HepG2 (cell line): ENCODE measurements at regions not wholly inside any gene's neighbourhood (a gene's known extent, or its start where the extent isn't known, plus 50 kb on each side); places are given as distances from the start of the nearest gene placed in this dataset.
"Not testable (repeated sequence)": the region's sequence is repeated elsewhere in the genome, so short reads cannot be mapped to it uniquely, and the experiment has no call there.

Source experiments
- ATAC-seq: fragments of 200-7000 bp; cut with Tn5 transposase; 3 replicates; pipeline ENCODE4 v1.9.1; 2020; ENCODE audit warnings: mild to moderate bottlenecking, moderate library complexity
- BruUV-seq: library from RNA; stranded (reverse); fragments of 400-500 nt; replicated peaks from 2 replicates; lab custom pipeline; 2021; lab: Mats Ljungman, UMichigan
- CTCF ChIA-PET: fragments of 300-600 bp; formaldehyde crosslinking; extraction: SDS; loops from one replicate; lab custom pipeline; 2021; ENCODE audit warnings: low total read pairs, inconsistent platforms, low intra/inter-chr PET ratio; lab: Yijun Ruan, JAX
- POLR2A ChIA-PET: fragments of 350-600 bp; sonication (Branson Sonifier 250); formaldehyde crosslinking; loops from one replicate; lab custom pipeline; 2020; ENCODE audit warnings: antibody characterized with exemption, inconsistent platforms; lab: Yijun Ruan, JAX
- DNase-seq: peaks from one replicate; pipeline ENCODE4 v3.0.0-alpha.2; 2015; ENCODE audit warnings: low spot score
- FAIRE-seq: peaks from 3 replicates; lab custom pipeline; 2011; peaks lifted over from hg19 to GRCh38; lab: Jason Lieb, UNC
- H2AFZ ChIP-seq: one replicate; pipeline ENCODE4 v1.6.1; 2011; ENCODE audit warnings: low read length, inconsistent platforms
- H3K27ac ChIP-seq: fragments of 300-600 bp; 3 replicates; pipeline ENCODE4 v1.8.0; 2011; ENCODE audit warnings: mixed run types, mild to moderate bottlenecking, mixed read lengths, low read length, inconsistent platforms; ENCODE audit not compliant: insufficient read depth; ENCODE audit errors: extremely low read length
- H3K27me3 ChIP-seq, 2 experiments: fragments of 200-600 bp in 1 of 2; 2 replicates in 1 of 2; 3 replicates in 1 of 2; pipeline versions ENCODE4 v1.6.0 to v1.8.0; 2011; ENCODE audit warnings: low read length in 2 of 2, mild to moderate bottlenecking in 2 of 2, moderate library complexity in 2 of 2, inconsistent platforms in 1 of 2; ENCODE audit not compliant: insufficient read depth in 2 of 2, control insufficient read depth in 1 of 2
- H3K36me3 ChIP-seq, 2 experiments: fragments of 200-600 bp in 1 of 2; replicated peaks in 1 of 2; 2 replicates in 1 of 2; 3 replicates in 1 of 2; pipeline versions ENCODE4 v1.5.1 to v1.8.0; 2011; ENCODE audit warnings: low read length in 2 of 2, inconsistent platforms in 1 of 2; ENCODE audit not compliant: insufficient read depth in 2 of 2, control insufficient read depth in 1 of 2
- H3K4me1 ChIP-seq: 2 replicates; pipeline ENCODE4 v1.5.1; 2012; ENCODE audit warnings: low read length, inconsistent platforms; ENCODE audit not compliant: insufficient read depth
- H3K4me2 ChIP-seq: 2 replicates; pipeline ENCODE4 v1.6.0; 2011; ENCODE audit warnings: low read depth, low read length, inconsistent platforms
- H3K4me3 ChIP-seq, 3 experiments: fragments of 200-600 bp in 1 of 3; sonication (generic), shearing (Covaris generic) in 1 of 3; replicated peaks in 1 of 3; 2 replicates each; pipeline ENCODE4 v1.5.1; 2011 to 2016; ENCODE audit warnings: low read length in 3 of 3, inconsistent platforms in 2 of 3, low read depth in 2 of 3, mild to moderate bottlenecking in 2 of 3, control low read depth in 1 of 3, mixed read lengths in 1 of 3; ENCODE audit not compliant: insufficient read depth in 1 of 3
- H3K79me2 ChIP-seq: one replicate; pipeline ENCODE4 v1.6.1; 2011; ENCODE audit warnings: low read length, inconsistent platforms; ENCODE audit not compliant: insufficient read depth
- H3K9ac ChIP-seq: 2 replicates; pipeline ENCODE4 v1.6.0; 2011; ENCODE audit warnings: mild to moderate bottlenecking, low read depth, low read length, inconsistent platforms; ENCODE audit not compliant: insufficient read depth
- H3K9me3 ChIP-seq: 2 replicates; pipeline ENCODE4 v1.5.1; 2012; ENCODE audit warnings: mild to moderate bottlenecking, low read length
- H4K20me1 ChIP-seq: 2 replicates; pipeline ENCODE4 v1.6.0; 2011; ENCODE audit warnings: inconsistent platforms, mild to moderate bottlenecking, low read length, moderate library complexity; ENCODE audit not compliant: insufficient read depth
- ATM ChIP-seq: fragments of 450-650 bp; IDR thresholded peaks from 2 replicates; pipeline ENCODE4 v1.7.1; 2017; ENCODE audit warnings: mild to moderate bottlenecking, borderline replicate concordance
- CBX2 ChIP-seq, 2 experiments: fragments of 200-600 bp in 1 of 2; sonication (generic); formaldehyde crosslinking in 1 of 2; IDR thresholded peaks; 2 replicates each; pipeline versions ENCODE4 v1.7.0 to v1.8.1; 2018 to 2022; ENCODE audit warnings: low read depth in 2 of 2, low read length in 1 of 2, mild to moderate bottlenecking in 1 of 2, missing genetic modification reagents in 1 of 2
- JARID2 ChIP-seq: sonication (generic); formaldehyde crosslinking; IDR thresholded peaks from 2 replicates; pipeline ENCODE4 v1.8.1; 2023; ENCODE audit warnings: missing genetic modification reagents, inconsistent platforms; ENCODE audit not compliant: insufficient replicate concordance
- NFIC ChIP-seq: IDR thresholded peaks from 2 replicates; pipeline ENCODE4 v1.6.1; 2012; ENCODE audit warnings: mild to moderate bottlenecking, low read length, inconsistent platforms
- RFX3 ChIP-seq: IDR thresholded peaks from 2 replicates; pipeline ENCODE4 v1.6.1; 2016; ENCODE audit warnings: missing biosample characterization, missing genetic modification reagents
- SMARCE1 ChIP-seq: fragments of 450-650 bp; IDR thresholded peaks from 2 replicates; pipeline ENCODE4 v1.6.1; 2017; ENCODE audit warnings: borderline replicate concordance
- ZNF275 ChIP-seq: sonication (generic); formaldehyde crosslinking; IDR thresholded peaks from 2 replicates; pipeline ENCODE4 v1.8.0; 2022; ENCODE audit warnings: missing genetic modification reagents, mild to moderate bottlenecking, inconsistent platforms, borderline replicate concordance
- ZNF678 ChIP-seq: sonication (generic); formaldehyde crosslinking; IDR thresholded peaks from 2 replicates; pipeline ENCODE4 v1.4.0; 2020; ENCODE audit warnings: mild to moderate bottlenecking, missing genetic modification reagents
- ZNF770 ChIP-seq: sonication (generic); formaldehyde crosslinking; IDR thresholded peaks from 2 replicates; pipeline ENCODE4 v1.5.0; 2020; ENCODE audit warnings: mild to moderate bottlenecking, missing genetic modification reagents
- ZNF788 ChIP-seq: sonication (generic); formaldehyde crosslinking; IDR thresholded peaks from 2 replicates; pipeline ENCODE4 v1.5.0; 2020; ENCODE audit warnings: mild to moderate bottlenecking, missing genetic modification reagents, borderline replicate concordance
- ZNF879 ChIP-seq: sonication (generic); formaldehyde crosslinking; IDR thresholded peaks from 2 replicates; pipeline ENCODE4 v1.8.1; 2023; ENCODE audit warnings: missing genetic modification reagents
- ZSCAN12 ChIP-seq: sonication (generic); formaldehyde crosslinking; IDR thresholded peaks from 2 replicates; pipeline ENCODE4 v1.9.0; 2021; ENCODE audit warnings: mild to moderate bottlenecking, missing genetic modification reagents
- WGBS: methylation state at CpG from one replicate; pipeline ENCODE4 v1.1.6; 2017; ENCODE audit warnings: low lambda C conversion rate; 5-methylcytosine and 5-hydroxymethylcytosine counted together
- in situ Hi-C: cut with HindIII; loops from 2 replicates; pipeline ENCODE4 v1.10.0; 2017; ENCODE audit warnings: low pct_unique_long_range_greater_than_20kb; ENCODE audit not compliant: extremely low pct_ligation_motif_present
- intact Hi-C: fragments of 100-400 bp; cut with micrococcal nuclease; formaldehyde crosslinking; loops from one replicate; pipeline ENCODE4 v1.10.0; 2022; ENCODE audit not compliant: unreplicated experiment

GRCh38 chr14:28245216-28245615 lies 521.4 kb upstream of the FOXG1 start:
- Histone ChIP-seq H2AFZ (no peak overlapping the region), H3K4me1 (no peaks in the 10 kb centered on the region), H3K36me3 (no peaks in the 10 kb centered on the region), H3K9ac (no peak overlapping the region), H3K9me3 (peaks cover 94% of the 10 kb centered on the region), H3K27me3 (no peaks in the 10 kb centered on the region), H3K79me2 (no peaks in the 10 kb centered on the region), H3K4me2 (no peak overlapping the region), H3K4me3 (no peak overlapping the region), H4K20me1 (no peaks in the 10 kb centered on the region), H3K27ac (no peak overlapping the region)
- TF ChIP-seq JARID2 (no peak), ZSCAN12 (CRISPR knock-in tag) (no peak), ZNF678 (no peak)
- ATAC-seq = no peak
- ChIA-PET CTCF (no interaction called here), POLR2A (no interaction called here)
- in situ Hi-C loops (no loop called here), intact Hi-C loops (no loop called here)
- 2% methylated on average over 1 of the region's 1 CpG for WGBS
- no peak for DNase-seq
- FAIRE-seq = no peak
- no TSS peak for BruUV-seq

- no peak overlapping the region for H2AFZ ChIP-seq
- no peak overlapping the region for H3K27ac ChIP-seq
- FAIRE-seq (no peak), DNase-seq (no peak)
- under 1% methylated on average over 1 of the region's 1 CpG for WGBS
- H3K9me3 ChIP-seq = peaks cover 97% of the 10 kb centered on the region
- no peak overlapping the region for H3K4me3 ChIP-seq
- no peaks in the 10 kb centered on the region for H3K36me3 ChIP-seq
- POLR2A ChIA-PET = no interaction called here
- H3K9ac ChIP-seq = no peak overlapping the region
- CTCF ChIA-PET = no interaction called here
- TF ChIP-seq ZNF275 (no peak), CBX2 (IDR thresholded peaks at IDR 0.05; ENCODE audit: low read depth, low read length) (no peak), CBX2 (CRISPR knock-in tag; IDR thresholded peaks at IDR 0.05; ENCODE audit: low read depth) (no peak), ATM (no peak), NFIC (no peak), SMARCE1 (no peak), RFX3 (no peak), ZNF879 (no peak), ZNF788 (no peak), ZNF770 (CRISPR knock-in tag) (no peak)
- TF ChIP-seq, all 625 proteins: peak for 0
- Histone ChIP-seq H3K27me3 (no peaks in the 10 kb centered on the region), H3K79me2 (no peaks in the 10 kb centered on the region), H4K20me1 (no peaks in the 10 kb centered on the region), H3K4me1 (no peaks in the 10 kb centered on the region), H3K4me2 (no peak overlapping the region)
- no TSS peak for BruUV-seq
- in situ Hi-C loops = no loop called here
- ATAC-seq = no peak
- intact Hi-C loops = no loop called here
Observed at GRCh38 chr14:28247491-28247890, 519.1 kb upstream of the FOXG1 start.

DNA sequence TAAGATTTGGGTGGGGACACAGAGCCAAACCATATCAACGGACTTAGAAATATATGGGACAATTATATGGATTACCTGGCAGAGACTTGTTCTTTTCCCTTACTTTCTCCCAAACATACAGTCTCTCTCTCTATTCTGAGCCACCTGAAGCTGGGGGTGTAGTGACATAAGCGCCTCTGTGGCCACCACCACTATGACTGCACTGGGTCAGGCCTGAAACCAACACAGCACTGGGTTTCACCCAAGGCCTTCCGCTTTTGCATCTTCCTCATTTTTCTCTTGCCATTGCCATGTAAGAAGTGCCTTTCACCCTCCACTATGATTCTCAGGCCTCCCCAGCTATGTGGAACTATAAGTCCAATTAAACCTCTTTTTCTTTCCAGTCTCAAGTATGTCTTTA lies 514.5 kb upstream of the FOXG1 start:
- FAIRE-seq, H3K27me3 ChIP-seq, intact Hi-C loops, H2AFZ ChIP-seq, CTCF ChIA-PET, H3K4me3 ChIP-seq, H4K20me1 ChIP-seq, H3K4me2 ChIP-seq, H3K36me3 ChIP-seq, ATAC-seq, POLR2A ChIA-PET, in situ Hi-C loops, H3K27ac ChIP-seq, BruUV-seq, H3K9ac ChIP-seq, H3K79me2 ChIP-seq, DNase-seq, H3K4me1 ChIP-seq: not testable (repeated sequence)
- peaks cover 97% of the 10 kb centered on the region for H3K9me3 ChIP-seq
- 34% methylated on average over 3 of the region's 3 CpGs for WGBS
